Ovary (tissue), 7 donors: ENCODE measurements at regions not wholly inside any gene's neighbourhood (a gene's known extent, or its start where the extent isn't known, plus 50 kb on each side); places are given as distances from the start of the nearest gene placed in this dataset.

Experiments
- DNase-seq, 5 donors: peaks; one replicate each; pipeline ENCODE4 v3.0.0-alpha.2; 2019 to 2020
- H3K27ac ChIP-seq, 2 donors: fragments of 200-600 bp; one replicate each; pipeline versions ENCODE4 v1.5.1 to v1.8.0; 2019 to 2022
- H3K27me3 ChIP-seq: fragments of 200-600 bp; one replicate; pipeline ENCODE4 v1.8.0; 2022
- H3K36me3 ChIP-seq: fragments of 200-600 bp; sonication (generic); one replicate; pipeline ENCODE4 v1.5.1; 2019
- H3K4me1 ChIP-seq: one replicate; pipeline ENCODE4 v1.8.1; 2013; ENCODE audit warnings: mild to moderate bottlenecking, moderate library complexity; ENCODE audit not compliant: insufficient read depth
- H3K4me3 ChIP-seq: fragments of 200-600 bp; sonication (generic); one replicate; pipeline ENCODE4 v1.5.1; 2017
- H3K9me3 ChIP-seq, 2 donors: fragments of 200-600 bp in 1 of 2; sonication (generic) in 1 of 2; one replicate each; pipeline versions ENCODE4 v1.5.1 to v1.8.1; 2013 to 2019; ENCODE audit warnings: mild to moderate bottlenecking in 1 of 2, moderate library complexity in 1 of 2
- CTCF ChIP-seq, 3 donors: fragments of 450-650 bp in 2 of 3; fragments of 200-600 bp in 1 of 3; IDR thresholded peaks; one replicate each; pipeline versions ENCODE4 v1.5.1 to v1.8.0; 2016 to 2022; ENCODE audit warnings: antibody characterized with exemption in 3 of 3, mild to moderate bottlenecking in 1 of 3
- EP300 ChIP-seq: sonication (generic); formaldehyde crosslinking; IDR thresholded peaks from one replicate; pipeline ENCODE4 v1.6.1; 2017; ENCODE audit warnings: antibody characterized with exemption
- POLR2A ChIP-seq: fragments of 450-650 bp; IDR thresholded peaks from one replicate; pipeline ENCODE4 v1.6.1; 2017; ENCODE audit warnings: antibody characterized with exemption, mild to moderate bottlenecking, moderate library complexity
- WGBS, 3 donors: extraction: QIAGEN DNeasy Blood & Tissue Kit in 1 of 3; methylation state at CpG; one replicate each; pipeline versions ENCODE4 v1.1.5 to v1.1.7; 2013 to 2017; 5-methylcytosine and 5-hydroxymethylcytosine counted together
- intact Hi-C, 4 donors: fragments of 100-400 bp; cut with DNase I; formaldehyde crosslinking; loops; one replicate each; pipeline versions ENCODE4 v1.11.0 to v1.15.1; 2022 to 2023
- donor health status: DM: no; HTN: no; CAD: no; lungs with moderate emphysema.
- donor health status: DM: no; HTN: no; CAD: no.
- donor health status: Bipolar disorder and iron deficiency.
- donor health status: DM: no; HTN: no; CAD: no.
- donor health status: DM: yes; HTN: yes; CAD: no.

GRCh38 chr13:105327581-105328126 lies 1207.8 kb downstream of the EFNB2 start:
- Histone ChIP-seq H3K4me1 (no peaks in the 10 kb centered on the region), H3K27ac (no peak overlapping the region), H3K36me3 (no peaks in the 10 kb centered on the region), H3K27me3 (no peaks in the 10 kb centered on the region), H3K4me3 (no peak overlapping the region), H3K9me3 (no peaks in the 10 kb centered on the region)
- DNase-seq = no peak
- 70 to 78% (median 73%) methylated on average over 3 of the region's 3 CpGs for WGBS, 3 donors
- intact Hi-C loops = no loop called here
- TF ChIP-seq CTCF (IDR thresholded peaks at IDR 0.05) (no peak), EP300 (no peak), POLR2A (no peak)

GRCh38 chr13:105319875-105320274 lies 1215.6 kb downstream of the EFNB2 start:
- Histone ChIP-seq H3K4me1 (no peaks in the 10 kb centered on the region), H3K27ac (no peak overlapping the region), H3K27me3 (no peaks in the 10 kb centered on the region), H3K9me3 (no peaks in the 10 kb centered on the region), H3K36me3 (no peaks in the 10 kb centered on the region), H3K4me3 (no peak overlapping the region)
- WGBS, 3 donors = 77 to 87% (median 85%) methylated on average over 6 of the region's 6 CpGs
- TF ChIP-seq POLR2A = no peak
- TF ChIP-seq EP300 = no peak
- TF ChIP-seq CTCF (IDR thresholded peaks at IDR 0.05) = no peak
- no peak for DNase-seq
- intact Hi-C loops = no loop called here

GRCh38 chr13:105316731-105317130 lies 1218.7 kb downstream of the EFNB2 start:
- Histone ChIP-seq H3K27ac (no peak overlapping the region), H3K27me3 (no peaks in the 10 kb centered on the region), H3K4me3 (no peak overlapping the region), H3K4me1 (no peaks in the 10 kb centered on the region), H3K36me3 (no peaks in the 10 kb centered on the region), H3K9me3 (no peaks in the 10 kb centered on the region)
- TF ChIP-seq CTCF (IDR thresholded peaks at IDR 0.05) = no peak
- no peak for TF ChIP-seq POLR2A
- TF ChIP-seq EP300 = no peak
- WGBS, 3 donors = 61 to 75% (median 66%) methylated on average over 4 of the region's 4 CpGs
- no peak for DNase-seq
- intact Hi-C loops = no loop called here

GRCh38 chr13:105312906-105313305 lies 1222.6 kb downstream of the EFNB2 start:
- Histone ChIP-seq H3K36me3 (no peaks in the 10 kb centered on the region), H3K27me3 (no peaks in the 10 kb centered on the region), H3K27ac (no peak overlapping the region), H3K4me1 (no peaks in the 10 kb centered on the region), H3K4me3 (no peak overlapping the region), H3K9me3 (no peaks in the 10 kb centered on the region)
- no peak for DNase-seq
- TF ChIP-seq EP300 (no peak), CTCF (IDR thresholded peaks at IDR 0.05) (no peak), POLR2A (no peak)
- WGBS, 3 donors = 67 to 86% (median 71%) methylated on average over 2 of the region's 2 CpGs
- intact Hi-C loops = no loop called here
